LNCaP clone FGC (cell line): ENCODE measurements at regions not wholly inside any gene's neighbourhood (a gene's known extent, or its start where the extent isn't known, plus 50 kb on each side); places are given as distances from the start of the nearest gene placed in this dataset.

Experiments
- DNase-seq: peaks from one replicate; pipeline ENCODE4 v3.0.0-alpha.2; 2011; ENCODE audit warnings: low read depth
- H3K4me3 ChIP-seq: 2 replicates; pipeline ENCODE4 v1.5.1; 2011; ENCODE audit warnings: mild to moderate bottlenecking, low read depth, low read length, control low read depth
- TF ChIP-seq, protein P1 (sequence below): IDR thresholded peaks from 2 replicates; pipeline ENCODE4 v1.5.1; 2012; ENCODE audit warnings: mild to moderate bottlenecking; ENCODE audit not compliant: control insufficient read depth, insufficient read depth; ENCODE audit errors: extremely low read depth

DNA sequence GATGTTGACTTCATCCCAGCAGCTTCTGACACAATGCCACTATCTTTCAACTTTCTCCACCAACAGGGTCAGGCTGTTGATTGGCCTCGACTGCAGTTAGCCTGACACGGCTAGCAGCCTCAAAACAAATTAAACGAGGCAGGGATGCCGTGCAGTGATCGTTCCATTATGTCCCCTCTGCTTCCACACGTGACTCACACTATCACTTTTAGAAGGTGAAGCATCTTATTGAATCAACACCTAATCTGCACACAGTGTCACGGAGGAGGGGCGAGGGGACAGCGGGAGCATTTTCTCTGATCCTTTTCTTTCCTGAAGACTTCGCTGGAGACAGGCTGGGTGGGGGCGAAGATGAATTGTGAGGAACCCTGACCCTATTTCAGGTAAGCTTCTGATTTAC is 241.9 kb upstream of the ZNF507 start:
- TF ChIP-seq, protein P1, sequence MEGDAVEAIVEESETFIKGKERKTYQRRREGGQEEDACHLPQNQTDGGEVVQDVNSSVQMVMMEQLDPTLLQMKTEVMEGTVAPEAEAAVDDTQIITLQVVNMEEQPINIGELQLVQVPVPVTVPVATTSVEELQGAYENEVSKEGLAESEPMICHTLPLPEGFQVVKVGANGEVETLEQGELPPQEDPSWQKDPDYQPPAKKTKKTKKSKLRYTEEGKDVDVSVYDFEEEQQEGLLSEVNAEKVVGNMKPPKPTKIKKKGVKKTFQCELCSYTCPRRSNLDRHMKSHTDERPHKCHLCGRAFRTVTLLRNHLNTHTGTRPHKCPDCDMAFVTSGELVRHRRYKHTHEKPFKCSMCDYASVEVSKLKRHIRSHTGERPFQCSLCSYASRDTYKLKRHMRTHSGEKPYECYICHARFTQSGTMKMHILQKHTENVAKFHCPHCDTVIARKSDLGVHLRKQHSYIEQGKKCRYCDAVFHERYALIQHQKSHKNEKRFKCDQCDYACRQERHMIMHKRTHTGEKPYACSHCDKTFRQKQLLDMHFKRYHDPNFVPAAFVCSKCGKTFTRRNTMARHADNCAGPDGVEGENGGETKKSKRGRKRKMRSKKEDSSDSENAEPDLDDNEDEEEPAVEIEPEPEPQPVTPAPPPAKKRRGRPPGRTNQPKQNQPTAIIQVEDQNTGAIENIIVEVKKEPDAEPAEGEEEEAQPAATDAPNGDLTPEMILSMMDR = no peak
- DNase-seq = no peak

DNA sequence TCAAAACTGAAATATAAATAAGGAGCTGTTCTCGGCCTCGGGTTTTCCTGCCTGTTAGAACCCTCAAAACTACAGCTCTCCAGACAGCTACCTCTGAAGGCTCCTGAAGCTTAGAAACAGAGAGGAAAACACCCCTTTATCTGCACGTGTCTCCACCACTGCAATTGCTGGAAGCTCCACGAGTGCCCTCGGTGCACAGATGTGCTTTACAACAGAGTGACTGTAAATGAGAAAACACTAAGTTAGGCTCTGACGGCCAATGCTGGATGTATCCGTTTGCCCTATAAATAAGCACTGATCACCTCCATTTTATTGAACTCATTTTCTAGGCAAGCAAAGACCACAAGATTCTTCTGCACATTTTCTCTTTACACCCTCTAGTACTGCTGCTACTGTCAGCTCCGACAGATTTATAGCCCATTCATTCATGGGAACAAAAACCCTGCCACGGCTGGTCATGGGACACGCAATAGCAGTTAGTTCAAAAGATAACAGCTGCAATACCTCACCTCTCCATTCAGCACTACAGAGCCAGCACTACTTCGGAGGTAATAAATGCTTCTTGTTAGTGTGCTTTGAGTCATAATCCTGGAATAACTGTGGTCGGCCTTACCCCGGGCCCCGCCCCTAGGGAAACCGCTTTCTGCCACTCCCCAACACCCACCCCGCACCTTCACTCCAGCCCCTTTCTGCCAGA is 241.1 kb upstream of the ZNF507 start:
- no peak for DNase-seq

More for the DNA sequence above, 241.9 kb upstream of the ZNF507 start:
- H3K4me3 ChIP-seq = no peak overlapping the region

DNA sequence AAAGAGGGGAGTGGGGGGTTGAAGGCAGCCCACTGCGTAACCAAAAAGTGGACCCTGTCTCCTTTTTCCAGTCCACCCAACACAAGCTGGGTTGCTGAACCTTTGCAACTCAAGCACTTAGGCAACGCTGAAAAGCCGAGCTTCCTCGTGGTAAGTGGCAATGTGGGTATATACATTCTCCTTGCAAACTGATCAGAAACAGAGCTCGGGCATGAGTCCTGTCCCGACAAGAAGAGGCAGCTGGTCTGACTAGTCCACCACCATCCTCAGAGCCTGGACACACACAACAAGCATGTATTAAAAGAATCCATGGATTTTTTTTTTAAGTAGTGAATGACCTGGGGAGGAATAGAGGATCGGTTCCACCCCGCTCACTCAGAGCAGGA is 240.6 kb upstream of the ZNF507 start:
- TF ChIP-seq, protein P1 = no peak
- no peak for DNase-seq

More for the DNA sequence above, 241.1 kb upstream of the ZNF507 start:
- no peak overlapping the region for H3K4me3 ChIP-seq
- TF ChIP-seq, protein P1 = no peak

DNA sequence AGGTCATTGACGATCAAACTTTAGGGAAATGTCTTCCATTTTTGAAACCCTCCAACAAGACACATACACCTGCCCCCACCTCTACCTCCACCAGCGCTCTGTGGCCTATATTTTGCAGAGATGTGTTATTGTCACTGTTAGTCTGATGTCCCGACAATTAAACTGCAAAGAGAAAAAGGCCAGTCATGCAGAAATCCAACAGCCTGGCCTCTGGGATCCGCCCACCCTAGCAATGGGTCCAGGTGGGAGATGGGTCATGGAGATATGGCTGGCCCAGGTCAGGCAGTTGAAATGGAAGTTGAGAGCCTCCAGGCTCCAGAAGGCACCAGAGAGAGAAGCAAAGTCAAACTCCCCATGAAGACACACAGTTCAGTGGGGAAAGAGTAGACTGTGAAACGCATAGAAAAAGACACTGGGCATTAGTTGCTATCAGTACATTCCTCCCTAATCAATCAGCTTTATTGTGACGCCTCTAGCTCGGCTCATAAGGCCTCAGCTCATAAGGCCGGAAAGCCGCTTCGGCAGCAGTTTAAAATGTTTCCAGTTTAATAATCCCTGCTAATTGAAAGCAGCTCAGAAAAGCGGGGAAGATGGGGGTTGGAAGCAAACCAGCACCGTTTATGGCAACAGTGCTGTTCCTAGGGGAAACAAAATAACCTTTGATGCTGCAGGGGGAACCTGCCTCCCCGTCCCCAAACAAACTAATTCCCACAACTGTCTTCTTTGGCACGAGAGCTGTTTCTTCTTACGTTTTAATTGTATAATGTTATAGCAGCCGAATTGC is 239.7 kb upstream of the ZNF507 start:
- H3K4me3 ChIP-seq = no peak overlapping the region
- no peak for DNase-seq
- TF ChIP-seq, protein P1 = no peak

More for the DNA sequence above, 240.6 kb upstream of the ZNF507 start:
- no peak overlapping the region for H3K4me3 ChIP-seq

DNA sequence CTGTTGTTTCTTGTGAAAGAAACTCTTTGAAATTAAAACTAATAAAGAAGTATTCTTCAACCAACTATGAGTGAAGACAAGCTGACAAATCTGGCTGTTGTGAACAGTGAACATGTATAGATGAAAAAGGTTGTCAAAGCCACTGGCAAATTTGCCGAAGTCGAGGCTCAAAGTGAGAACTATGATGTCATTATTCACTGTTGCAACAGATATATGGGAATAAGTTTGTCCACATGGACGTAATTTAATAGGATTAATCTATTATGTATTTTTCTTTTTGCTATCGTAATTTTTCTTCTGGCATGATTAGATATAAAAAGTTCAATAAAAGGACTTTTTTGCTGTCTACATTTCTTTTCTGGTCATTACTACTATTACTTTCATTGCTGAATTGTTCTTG is 223.2 kb upstream of the ZNF507 start:
- TF ChIP-seq, protein P1 = no peak
- H3K4me3 ChIP-seq = no peak overlapping the region
- DNase-seq = no peak

DNA sequence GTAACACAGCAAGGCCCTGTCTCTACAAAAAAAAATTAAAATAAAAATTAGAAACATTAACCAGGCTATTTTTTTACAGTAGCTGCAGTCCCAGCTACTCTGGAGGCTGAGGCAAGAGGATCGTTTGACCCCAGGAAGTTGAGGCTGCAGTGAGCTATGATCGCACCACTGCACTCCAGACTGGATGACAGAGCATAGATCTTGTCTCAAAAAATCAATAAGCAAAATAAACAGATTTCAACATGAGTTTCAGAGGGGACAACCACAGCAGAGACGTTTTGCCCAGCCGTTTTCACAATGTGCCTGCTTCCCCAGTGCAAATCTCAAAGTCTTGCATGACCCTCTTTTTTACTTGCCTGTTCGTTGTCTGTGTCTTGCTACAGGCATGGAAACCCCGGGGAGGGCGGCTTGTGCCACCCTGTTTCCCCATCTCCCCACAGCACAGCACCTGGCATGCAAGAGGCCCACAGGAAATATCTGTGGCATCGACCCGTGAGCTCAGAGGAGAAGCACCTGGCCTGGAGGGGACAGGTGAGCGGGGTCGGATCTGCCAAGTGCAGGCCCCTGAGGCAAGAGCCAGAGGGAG is 222.0 kb upstream of the ZNF507 start:
- H3K4me3 ChIP-seq = no peak overlapping the region
- DNase-seq = no peak
- TF ChIP-seq, protein P1 = no peak
